Psoas muscle (tissue), 7 donors: ENCODE measurements at regions not wholly inside any gene's neighbourhood (a gene's known extent, or its start where the extent isn't known, plus 50 kb on each side); places are given as distances from the start of the nearest gene placed in this dataset.

Experiments used
- ATAC-seq, 4 donors: fragments of 200-7000 bp; cut with Tn5 transposase; one replicate each; pipeline ENCODE4 v1.9.1; 2020; ENCODE audit warnings: moderate library complexity in 3 of 4, mild to moderate bottlenecking in 2 of 4
- DNase-seq, 2 donors: peaks; one replicate each; pipeline ENCODE4 v3.0.0-alpha.2; 2020
- H3K27ac ChIP-seq: fragments of 200-600 bp; one replicate; pipeline ENCODE4 v1.8.0; 2022
- H3K27me3 ChIP-seq, 3 donors: fragments of 200-600 bp in 1 of 3; one replicate each; pipeline versions ENCODE4 v1.6.1 to v1.8.0; 2013 to 2022; ENCODE audit warnings: low read length in 2 of 3, mild to moderate bottlenecking in 2 of 3, moderate library complexity in 1 of 3; ENCODE audit not compliant: insufficient read depth in 3 of 3
- H3K36me3 ChIP-seq, 2 donors: fragments of 200-600 bp in 1 of 2; one replicate each; pipeline versions ENCODE4 v1.6.1 to v1.8.0; 2013 to 2022; ENCODE audit warnings: low read depth in 1 of 2, mild to moderate bottlenecking in 1 of 2, moderate library complexity in 1 of 2; ENCODE audit not compliant: insufficient read depth in 1 of 2
- H3K4me1 ChIP-seq: fragments of 200-600 bp; one replicate; pipeline ENCODE4 v1.8.0; 2022
- H3K4me3 ChIP-seq: fragments of 200-600 bp; one replicate; pipeline ENCODE4 v1.8.0; 2022; ENCODE audit warnings: mild to moderate bottlenecking
- H3K9me3 ChIP-seq: fragments of 200-600 bp; one replicate; pipeline ENCODE4 v1.8.0; 2022
- WGBS, 3 donors: extraction: QIAGEN DNeasy Blood & Tissue Kit; methylation state at CpG; one replicate each; pipeline versions ENCODE4 v1.1.6 to v1.1.7; 2013; 5-methylcytosine and 5-hydroxymethylcytosine counted together
- intact Hi-C, 2 donors: fragments of 100-400 bp; cut with DNase I; formaldehyde crosslinking; loops; one replicate each; pipeline versions ENCODE4 v1.11.0 to v1.14.2; 2022
- TF ChIP-seq, protein P1 (sequence below): fragments of 200-600 bp; IDR thresholded peaks from one replicate; pipeline ENCODE4 v1.8.0; 2022; ENCODE audit warnings: antibody characterized with exemption
- donor health status: healthy with polysubstance abuse.
- donor health status: DM: no; HTN: no; CAD: no; lungs with moderate emphysema.
- donor health status: Bipolar disorder and iron deficiency.
- donor health status: healthy.
- donor health status: DM: yes; HTN: yes; CAD: no.
- donor health status: DM: no; HTN: no; CAD: no.
- donor health status: DM: yes; HTN: yes; CAD: no.

DNA sequence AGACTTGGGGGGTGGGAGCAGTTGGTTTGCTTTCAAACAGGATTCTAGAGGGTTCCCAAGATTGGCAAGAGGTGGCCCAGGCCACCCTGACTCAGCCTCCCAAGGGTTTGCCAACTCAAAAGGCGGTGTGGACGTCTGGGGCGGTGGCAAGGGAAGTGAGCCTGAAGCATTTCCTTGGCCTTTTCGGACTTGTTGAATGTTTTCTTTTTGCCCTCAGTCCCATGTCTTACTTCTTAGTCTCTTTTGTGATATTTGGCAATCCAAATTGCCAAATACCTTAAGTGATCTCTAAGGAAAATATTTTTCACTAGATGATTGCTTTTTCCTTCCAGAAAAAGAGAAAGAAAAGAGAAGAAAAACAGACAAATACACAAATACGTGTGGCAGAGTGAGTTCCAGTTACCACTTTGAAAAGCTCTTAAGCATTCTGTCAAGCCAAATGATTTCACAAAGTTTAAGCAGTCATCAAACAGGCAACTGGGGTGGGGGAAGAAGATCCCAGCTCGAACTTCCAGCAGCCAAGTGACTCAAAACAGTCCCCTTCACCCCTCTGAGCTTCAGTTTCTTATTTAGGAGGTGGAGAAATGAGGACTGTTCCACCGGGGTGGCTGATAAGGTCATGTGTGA, 374.6 kb upstream of the USP24 start:
- ATAC-seq, result peak in 1 of 4 donors; percentile 56
- TF ChIP-seq, protein P1, sequence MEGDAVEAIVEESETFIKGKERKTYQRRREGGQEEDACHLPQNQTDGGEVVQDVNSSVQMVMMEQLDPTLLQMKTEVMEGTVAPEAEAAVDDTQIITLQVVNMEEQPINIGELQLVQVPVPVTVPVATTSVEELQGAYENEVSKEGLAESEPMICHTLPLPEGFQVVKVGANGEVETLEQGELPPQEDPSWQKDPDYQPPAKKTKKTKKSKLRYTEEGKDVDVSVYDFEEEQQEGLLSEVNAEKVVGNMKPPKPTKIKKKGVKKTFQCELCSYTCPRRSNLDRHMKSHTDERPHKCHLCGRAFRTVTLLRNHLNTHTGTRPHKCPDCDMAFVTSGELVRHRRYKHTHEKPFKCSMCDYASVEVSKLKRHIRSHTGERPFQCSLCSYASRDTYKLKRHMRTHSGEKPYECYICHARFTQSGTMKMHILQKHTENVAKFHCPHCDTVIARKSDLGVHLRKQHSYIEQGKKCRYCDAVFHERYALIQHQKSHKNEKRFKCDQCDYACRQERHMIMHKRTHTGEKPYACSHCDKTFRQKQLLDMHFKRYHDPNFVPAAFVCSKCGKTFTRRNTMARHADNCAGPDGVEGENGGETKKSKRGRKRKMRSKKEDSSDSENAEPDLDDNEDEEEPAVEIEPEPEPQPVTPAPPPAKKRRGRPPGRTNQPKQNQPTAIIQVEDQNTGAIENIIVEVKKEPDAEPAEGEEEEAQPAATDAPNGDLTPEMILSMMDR, result no peak
- peaks cover 7% of the 10 kb centered on the region for H3K4me1 ChIP-seq
- no peaks in the 10 kb centered on the region for H3K36me3 ChIP-seq
- peak; percentile 32 to 56 for DNase-seq
- WGBS, 3 donors, result 66 to 74% (median 71%) methylated on average over 7 of the region's 7 CpGs
- H3K27ac ChIP-seq, result peak overlapping the region; percentile 24
- H3K27me3 ChIP-seq, result no peaks in the 10 kb centered on the region
- H3K9me3 ChIP-seq, result no peaks in the 10 kb centered on the region
- intact Hi-C loops, result no loop called here
- no peak overlapping the region for H3K4me3 ChIP-seq

DNA sequence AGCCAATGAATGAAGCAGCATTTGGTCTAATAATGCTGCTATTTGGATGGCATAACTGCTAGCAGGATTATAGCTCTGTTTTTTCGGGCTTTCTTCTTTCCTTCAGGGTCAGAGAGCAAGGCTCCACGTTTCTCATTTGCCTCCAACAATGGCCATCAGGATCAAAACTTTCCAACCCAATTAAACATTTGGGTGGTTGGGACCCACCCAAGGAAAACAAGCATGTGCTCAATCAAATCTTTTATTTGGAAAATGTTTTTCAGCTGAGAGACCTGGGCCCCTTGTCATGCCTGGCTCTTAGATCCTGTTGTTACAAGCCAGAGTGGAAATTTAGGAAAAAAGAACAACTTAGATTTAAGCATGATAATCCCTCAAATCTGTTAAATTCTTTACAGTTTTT, 373.1 kb upstream of the USP24 start:
- WGBS, 3 donors, result 48 to 57% (median 51%) methylated on average over 2 of the region's 2 CpGs
- no peaks in the 10 kb centered on the region for H3K9me3 ChIP-seq
- H3K4me1 ChIP-seq, result peaks cover 9% of the 10 kb centered on the region
- H3K36me3 ChIP-seq, result no peaks in the 10 kb centered on the region
- H3K27ac ChIP-seq, result no peak overlapping the region
- H3K4me3 ChIP-seq, result no peak overlapping the region
- intact Hi-C loops, result no loop called here
- TF ChIP-seq, protein P1, result no peak
- no peaks in the 10 kb centered on the region for H3K27me3 ChIP-seq
- DNase-seq (no peak), ATAC-seq (no peak)

DNA sequence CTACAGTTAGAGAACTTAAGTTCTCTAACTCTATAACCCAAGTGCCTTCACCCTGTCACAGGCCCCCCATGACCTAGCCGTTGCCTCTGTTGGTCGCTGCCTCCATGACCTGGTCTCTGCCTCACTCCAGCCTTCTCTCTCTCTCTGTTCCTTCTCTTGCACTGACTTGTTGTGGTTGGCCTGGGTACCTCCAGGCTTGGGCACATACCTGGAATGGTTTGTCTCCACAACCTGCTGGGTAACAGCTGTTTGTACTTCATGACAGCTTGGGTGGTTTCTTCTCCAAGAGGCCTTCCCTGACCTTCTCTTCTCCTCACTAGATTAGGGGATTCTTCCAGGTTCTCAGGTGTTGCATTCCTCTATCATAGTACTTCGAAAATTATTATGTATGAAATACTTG, 371.6 kb upstream of the USP24 start:
- intact Hi-C loops, result no loop called here
- 85 to 96% (median 93%) methylated on average over 3 of the region's 3 CpGs for WGBS, 3 donors
- no peak for ATAC-seq
- no peak for DNase-seq
- no peaks in the 10 kb centered on the region for H3K27me3 ChIP-seq
- H3K4me1 ChIP-seq, result peaks cover 9% of the 10 kb centered on the region
- no peaks in the 10 kb centered on the region for H3K36me3 ChIP-seq
- H3K4me3 ChIP-seq, result no peak overlapping the region
- TF ChIP-seq, protein P1, result no peak
- no peak overlapping the region for H3K27ac ChIP-seq
- no peaks in the 10 kb centered on the region for H3K9me3 ChIP-seq

DNA sequence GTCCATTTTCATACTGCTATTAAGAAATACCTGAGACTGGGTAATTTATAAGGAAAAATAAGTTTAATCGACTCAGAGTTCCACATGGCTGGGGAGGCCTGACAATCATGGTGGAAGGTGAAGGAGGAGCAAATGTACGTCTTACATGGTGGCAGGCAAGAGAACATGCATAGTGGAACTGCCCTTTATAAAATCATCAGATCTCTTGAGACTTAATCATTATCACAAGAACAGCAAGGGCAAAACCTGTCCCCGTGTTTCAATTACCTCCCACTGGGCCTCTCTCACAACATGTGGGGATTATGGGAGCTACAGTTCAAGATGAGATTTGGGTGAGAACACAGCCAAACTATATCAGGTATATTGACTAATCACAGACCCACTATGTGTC, 370.2 kb upstream of the USP24 start:
- TF ChIP-seq, protein P1, result no peak
- Histone ChIP-seq H3K9me3 (no peaks in the 10 kb centered on the region), H3K4me1 (peaks cover 9% of the 10 kb centered on the region), H3K27me3 (no peaks in the 10 kb centered on the region), H3K27ac (no peak overlapping the region), H3K4me3 (no peak overlapping the region), H3K36me3 (no peaks in the 10 kb centered on the region)
- DNase-seq, result no peak
- ATAC-seq, result no peak
- WGBS, 3 donors, result 67 to 81% (median 75%) methylated on average over 3 of the region's 3 CpGs
- intact Hi-C loops, result no loop called here
